ENCODE measurements at regions not wholly inside any gene's neighbourhood (a gene's known extent, or its start where the extent isn't known, plus 50 kb on each side); places are given as distances from the start of the nearest gene placed in this dataset.
"Not testable (repeated sequence)": the region's sequence is repeated elsewhere in the genome, so short reads cannot be mapped to it uniquely, and the experiment has no call there.

DNA sequence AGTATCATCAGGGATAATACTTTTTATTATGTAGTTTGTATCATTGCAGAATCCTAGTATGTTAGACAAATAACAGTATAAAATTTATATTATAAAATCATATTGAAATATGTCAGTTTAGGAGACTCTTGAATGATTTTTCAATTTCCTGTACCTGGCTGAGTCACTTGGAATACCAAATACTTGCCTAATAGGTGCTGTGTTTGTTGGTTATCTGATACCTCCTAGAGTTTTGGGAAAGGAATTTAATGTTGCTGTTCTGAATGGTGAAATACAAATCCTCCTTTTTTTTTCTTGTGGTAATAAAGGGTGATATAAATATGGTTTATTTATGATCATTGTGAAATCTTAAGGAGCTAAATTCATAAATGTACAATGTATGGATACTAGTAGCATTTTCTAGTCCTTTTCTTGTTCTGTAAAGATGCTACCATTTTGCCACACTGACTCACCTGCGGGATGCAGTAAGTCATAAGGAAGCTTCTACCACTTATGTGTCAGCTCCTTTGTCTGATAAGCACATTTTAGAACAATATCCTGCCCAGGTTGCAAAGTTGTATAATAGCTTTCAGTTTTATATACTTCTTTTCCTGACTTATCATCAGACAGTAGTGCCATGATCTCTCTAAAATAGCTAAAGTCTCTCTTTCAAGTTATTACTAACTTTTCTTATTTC lies 465.5 kb downstream of the XIRP2 start:
- Histone ChIP-seq H3K36me3 (ENCODE audit: insufficient read depth) (no peaks in the 10 kb centered on the region), H3K4me3 (ENCODE audit: low read depth, low read length) (no peak overlapping the region), H3K4me1 (ENCODE audit: insufficient read depth) (no peaks in the 10 kb centered on the region), H3K27ac (ENCODE audit: low read depth) (no peak overlapping the region)
- DNase-seq (ENCODE audit: extremely low spot score), result no peak
- 92% methylated on average over 1 of the region's 1 CpG for WGBS

DNA sequence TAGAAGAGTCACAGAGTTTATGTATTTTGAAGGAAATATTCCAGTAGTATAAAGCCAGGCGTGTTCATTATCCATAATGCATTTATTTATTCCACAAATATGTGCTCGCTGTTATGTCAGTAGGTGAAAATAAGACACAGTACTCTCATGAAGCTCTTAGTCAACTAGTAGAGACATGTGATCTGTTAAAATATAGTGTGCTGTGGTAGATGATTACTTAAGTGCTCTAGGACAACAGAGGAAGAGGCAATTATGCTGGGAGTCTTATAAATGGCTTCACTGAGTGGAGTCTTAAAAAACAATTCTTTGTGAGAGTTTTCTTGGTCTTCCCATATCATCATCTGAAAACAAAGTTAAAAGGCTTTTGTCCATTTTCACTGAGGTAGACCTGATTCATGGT lies 457.3 kb downstream of the XIRP2 start:
- Histone ChIP-seq H3K36me3 (ENCODE audit: insufficient read depth) (no peaks in the 10 kb centered on the region), H3K27ac (ENCODE audit: low read depth) (no peak overlapping the region), H3K4me1 (ENCODE audit: insufficient read depth) (no peaks in the 10 kb centered on the region), H3K4me3 (ENCODE audit: low read depth, low read length) (no peak overlapping the region)
- 86% methylated on average over 2 of the region's 2 CpGs for WGBS
- DNase-seq (ENCODE audit: extremely low spot score), result no peak

DNA sequence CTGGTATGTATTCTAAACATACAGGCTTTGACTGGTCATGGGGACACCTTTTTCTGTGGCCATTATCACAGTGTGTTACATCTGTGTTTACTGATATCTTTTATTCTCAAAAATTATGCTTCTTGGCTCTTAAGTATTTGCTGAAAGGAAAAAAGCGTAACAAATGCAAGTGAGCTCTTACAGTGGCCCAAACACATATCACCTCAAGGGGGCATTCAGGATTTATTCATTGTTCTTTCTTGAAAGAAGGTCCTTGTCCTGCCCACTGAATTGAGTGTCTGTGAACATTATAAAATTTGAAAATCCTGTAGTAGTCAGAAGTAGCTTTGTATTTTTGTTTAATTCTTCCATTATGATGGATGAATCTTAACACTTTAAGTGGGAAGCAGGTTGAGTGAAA lies 454.5 kb downstream of the XIRP2 start:
- no peak for DNase-seq (ENCODE audit: extremely low spot score)
- Histone ChIP-seq H3K4me1 (ENCODE audit: insufficient read depth) (no peaks in the 10 kb centered on the region), H3K36me3 (ENCODE audit: insufficient read depth) (no peaks in the 10 kb centered on the region), H3K27ac (ENCODE audit: low read depth) (no peak overlapping the region), H3K4me3 (ENCODE audit: low read depth, low read length) (no peak overlapping the region)
- WGBS, result 69% methylated on average over 1 of the region's 1 CpG

DNA sequence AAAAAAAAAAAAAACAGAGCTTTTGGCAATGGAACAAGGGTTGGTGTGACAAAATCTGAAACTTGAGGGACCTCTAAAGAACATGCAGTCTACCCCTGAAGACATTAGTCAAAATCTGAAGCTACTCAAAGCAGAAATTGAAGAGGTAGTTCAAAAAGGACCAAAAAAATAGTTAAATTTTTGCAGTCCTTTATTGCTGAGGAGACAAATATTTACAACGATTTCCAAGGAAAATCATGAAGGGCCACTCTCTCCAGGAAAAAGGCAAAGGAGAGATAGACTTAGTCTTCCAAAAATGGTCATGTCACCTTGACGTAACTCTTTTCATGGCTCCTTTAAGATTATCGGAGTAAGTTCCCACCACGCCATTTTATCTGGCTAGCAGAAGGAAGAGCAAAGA lies 452.0 kb downstream of the XIRP2 start:
- 92% methylated on average over 4 of the region's 4 CpGs for WGBS
- Histone ChIP-seq H3K4me3 (ENCODE audit: low read depth, low read length) (no peak overlapping the region), H3K27ac (ENCODE audit: low read depth) (no peak overlapping the region), H3K36me3 (ENCODE audit: insufficient read depth) (no peaks in the 10 kb centered on the region), H3K4me1 (ENCODE audit: insufficient read depth) (no peaks in the 10 kb centered on the region)
- no peak for DNase-seq (ENCODE audit: extremely low spot score)

DNA sequence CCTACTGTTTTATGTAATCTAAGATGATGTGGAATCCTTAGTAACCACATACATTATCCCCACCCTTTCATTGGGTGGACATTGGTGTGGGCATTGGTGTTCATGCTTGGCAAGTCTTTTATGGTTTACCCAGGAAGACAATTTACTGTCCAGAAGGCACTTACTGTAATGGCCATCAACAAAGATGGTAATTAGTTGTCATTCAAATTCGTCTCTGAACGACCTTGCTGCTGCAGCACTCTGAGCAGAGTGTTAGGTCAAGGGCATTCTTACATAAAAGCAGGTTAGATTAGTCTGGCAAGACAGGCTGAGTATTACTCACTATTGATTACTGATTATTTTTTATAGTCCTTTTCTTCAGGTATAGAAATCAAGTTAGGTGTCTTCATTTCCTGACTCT lies 447.9 kb downstream of the XIRP2 start:
- H3K27ac ChIP-seq (ENCODE audit: low read depth), result no peak overlapping the region
- WGBS, result 74% methylated on average over 2 of the region's 2 CpGs

DNA sequence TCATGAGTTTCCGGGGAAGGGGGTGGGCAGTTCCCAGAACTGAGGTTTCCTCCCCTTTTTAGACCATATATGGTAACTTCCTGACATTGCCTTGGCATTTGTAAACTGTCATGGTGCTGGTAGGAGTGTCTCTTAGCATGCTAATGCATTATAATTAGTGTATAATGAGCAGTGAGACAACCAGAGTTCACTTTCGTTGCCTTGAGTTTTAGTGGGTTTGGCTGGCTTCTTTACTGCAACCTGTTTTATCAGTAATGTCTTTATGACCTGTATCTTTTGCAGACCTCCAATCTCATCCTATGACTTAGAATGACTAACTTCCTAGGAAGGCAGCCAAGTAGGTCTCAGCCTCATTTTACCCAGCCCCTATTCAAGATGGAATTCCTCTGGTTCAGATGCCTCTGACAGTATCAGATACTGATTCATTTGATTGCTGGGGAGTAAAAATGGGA lies 447.3 kb downstream of the XIRP2 start:
- no peak for DNase-seq (ENCODE audit: extremely low spot score)
- Histone ChIP-seq H3K27ac (ENCODE audit: low read depth) (no peak overlapping the region), H3K4me3 (ENCODE audit: low read depth, low read length) (no peak overlapping the region), H3K4me1 (ENCODE audit: insufficient read depth) (no peaks in the 10 kb centered on the region), H3K36me3 (ENCODE audit: insufficient read depth) (no peaks in the 10 kb centered on the region)
- WGBS, result 77% methylated on average over 2 of the region's 2 CpGs

More for the DNA sequence above, 447.9 kb downstream of the XIRP2 start:
- DNase-seq (ENCODE audit: extremely low spot score), result no peak
- Histone ChIP-seq H3K4me1 (ENCODE audit: insufficient read depth) (no peaks in the 10 kb centered on the region), H3K36me3 (ENCODE audit: insufficient read depth) (no peaks in the 10 kb centered on the region), H3K4me3 (ENCODE audit: low read depth, low read length) (no peak overlapping the region)

DNA sequence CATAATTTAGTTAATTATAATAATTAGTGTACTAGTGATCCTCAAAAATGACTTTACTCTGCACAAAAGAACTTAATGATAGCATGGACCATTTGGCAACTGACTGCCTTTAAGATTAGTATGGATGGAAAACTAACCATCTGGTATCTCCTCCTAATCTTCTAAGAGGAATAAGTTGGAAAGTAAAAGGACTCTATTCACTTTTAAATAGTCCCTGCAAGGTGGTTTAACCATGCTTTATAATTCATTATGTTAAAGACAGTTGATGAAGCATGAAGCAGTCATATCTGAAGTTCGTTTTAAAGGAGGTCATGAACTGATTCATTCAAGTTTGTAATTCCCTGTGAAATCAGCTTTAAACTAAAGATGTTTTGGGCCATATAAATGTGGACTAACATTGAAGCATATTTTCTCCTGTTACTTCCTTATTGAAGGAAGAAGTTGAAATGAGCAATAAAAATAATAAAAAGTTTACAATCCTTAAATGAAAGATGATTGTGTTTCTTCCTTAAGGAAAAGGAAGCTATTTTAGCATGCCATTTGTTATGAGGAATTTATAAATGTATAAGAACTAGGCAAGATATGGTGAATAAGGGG lies 446.0 kb downstream of the XIRP2 start:
- Histone ChIP-seq H3K27ac (ENCODE audit: low read depth) (no peak overlapping the region), H3K36me3 (ENCODE audit: insufficient read depth) (no peaks in the 10 kb centered on the region), H3K4me3 (ENCODE audit: low read depth, low read length) (no peak overlapping the region), H3K4me1 (ENCODE audit: insufficient read depth) (no peaks in the 10 kb centered on the region)
- no peak for DNase-seq (ENCODE audit: extremely low spot score)
- WGBS, result 32% methylated on average over 1 of the region's 1 CpG

DNA sequence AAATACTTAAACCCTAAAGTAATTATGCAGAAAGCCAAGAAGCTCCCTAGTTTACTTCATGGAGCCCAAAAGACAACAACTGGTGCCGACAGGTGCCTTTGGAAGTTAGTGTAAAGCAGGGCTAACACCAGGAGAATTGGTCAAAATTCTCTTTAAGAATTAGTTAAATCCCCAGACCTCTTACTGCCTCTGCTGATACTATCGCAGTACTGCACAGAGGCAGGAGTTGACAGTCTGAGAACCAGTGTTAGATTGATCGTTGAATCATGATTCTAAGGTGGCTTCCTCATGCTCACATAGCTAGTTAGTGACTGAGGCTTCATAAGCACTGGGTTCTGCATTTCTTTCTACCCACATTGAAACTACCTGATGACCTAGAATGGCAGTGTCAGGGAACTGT lies 445.0 kb downstream of the XIRP2 start:
- H3K27ac ChIP-seq (ENCODE audit: low read depth), result no peak overlapping the region
- 76% methylated on average over 3 of the region's 3 CpGs for WGBS
- no peaks in the 10 kb centered on the region for H3K36me3 ChIP-seq (ENCODE audit: insufficient read depth)
- DNase-seq (ENCODE audit: extremely low spot score), result no peak
- H3K4me1 ChIP-seq (ENCODE audit: insufficient read depth), result no peaks in the 10 kb centered on the region
- no peak overlapping the region for H3K4me3 ChIP-seq (ENCODE audit: low read depth, low read length)

DNA sequence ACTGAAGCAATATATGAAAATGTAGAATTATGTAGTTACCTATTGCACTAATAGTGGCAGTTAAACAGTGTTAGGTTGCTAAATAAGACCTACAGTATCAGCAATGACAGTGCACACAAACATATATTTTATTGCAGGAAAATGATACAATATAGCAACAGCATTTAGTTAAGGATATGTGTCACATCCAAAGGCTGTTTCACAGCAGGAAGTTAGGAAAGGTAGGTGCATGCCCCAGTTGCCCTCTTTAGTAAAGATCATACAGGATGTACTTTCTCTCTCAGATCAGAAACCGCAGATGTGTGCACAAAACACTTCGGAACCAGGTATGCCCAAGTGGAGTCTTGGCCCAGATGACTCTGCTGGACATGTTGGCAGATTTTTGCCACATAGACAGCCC lies 444.1 kb downstream of the XIRP2 start:
- Histone ChIP-seq H3K4me3 (ENCODE audit: low read depth, low read length) (no peak overlapping the region), H3K4me1 (ENCODE audit: insufficient read depth) (no peaks in the 10 kb centered on the region), H3K36me3 (ENCODE audit: insufficient read depth) (no peaks in the 10 kb centered on the region), H3K27ac (ENCODE audit: low read depth) (no peak overlapping the region)
- no peak for DNase-seq (ENCODE audit: extremely low spot score)
- WGBS, result 69% methylated on average over 2 of the region's 2 CpGs

DNA sequence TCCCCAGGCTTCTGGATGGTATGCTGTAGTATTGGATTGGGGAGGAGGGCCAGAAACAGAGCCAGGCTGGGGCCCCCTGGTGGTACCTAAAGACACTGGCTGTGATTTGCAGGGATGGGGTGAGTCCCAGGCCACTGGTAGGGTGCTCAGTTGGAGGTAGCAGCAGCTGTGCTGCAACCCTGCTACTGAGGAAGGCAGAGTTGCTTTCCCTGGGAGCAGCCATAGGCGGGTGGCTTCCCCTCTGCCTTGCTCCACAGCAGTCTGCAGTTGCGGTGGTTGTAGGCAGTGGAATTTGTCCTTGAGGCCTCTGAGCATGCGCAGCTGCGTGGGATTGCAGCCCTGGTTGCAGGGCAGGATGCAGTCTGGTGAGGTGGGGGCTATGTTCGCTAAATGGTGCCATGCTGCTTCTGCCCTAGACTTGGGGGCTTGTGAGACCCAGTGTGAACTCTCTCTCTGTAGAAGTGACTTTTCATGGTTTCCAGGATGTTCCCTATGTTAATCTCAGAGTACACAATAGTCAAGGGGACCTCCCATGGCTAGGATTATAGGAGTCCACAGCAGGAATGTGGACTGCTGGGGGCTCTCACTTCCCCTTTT lies 443.5 kb downstream of the XIRP2 start:
- DNase-seq (ENCODE audit: extremely low spot score), result no peak
- H3K4me3 ChIP-seq (ENCODE audit: low read depth, low read length), result no peak overlapping the region
- no peaks in the 10 kb centered on the region for H3K4me1 ChIP-seq (ENCODE audit: insufficient read depth)
- WGBS, result 45% methylated on average over 5 of the region's 5 CpGs
- no peak overlapping the region for H3K27ac ChIP-seq (ENCODE audit: low read depth)
- no peaks in the 10 kb centered on the region for H3K36me3 ChIP-seq (ENCODE audit: insufficient read depth)

DNA sequence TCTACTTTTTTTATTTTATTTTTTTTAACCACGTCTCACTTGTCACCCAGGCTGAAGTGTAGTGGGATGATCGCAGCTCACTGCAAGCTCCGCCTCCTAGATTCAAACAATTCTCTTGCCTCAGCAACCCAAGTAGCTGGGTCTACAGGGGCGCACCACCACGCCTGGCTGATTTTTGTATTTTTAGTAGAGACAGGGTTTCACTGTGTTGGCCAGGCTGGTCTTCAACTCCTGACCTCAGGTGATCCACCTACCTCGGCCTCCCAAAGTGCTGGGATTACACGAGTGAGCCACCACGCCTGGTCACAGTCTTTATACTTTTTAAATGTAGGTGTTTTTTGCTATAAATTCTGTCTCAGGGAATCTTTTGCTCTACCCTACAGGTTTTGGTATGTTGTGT lies 440.5 kb downstream of the XIRP2 start:
- H3K27ac ChIP-seq (ENCODE audit: low read depth); H3K36me3 ChIP-seq (ENCODE audit: insufficient read depth); H3K4me1 ChIP-seq (ENCODE audit: insufficient read depth); DNase-seq (ENCODE audit: extremely low spot score); H3K4me3 ChIP-seq (ENCODE audit: low read depth, low read length): not testable (repeated sequence)
- 93% methylated on average over 8 of the region's 8 CpGs for WGBS

DNA sequence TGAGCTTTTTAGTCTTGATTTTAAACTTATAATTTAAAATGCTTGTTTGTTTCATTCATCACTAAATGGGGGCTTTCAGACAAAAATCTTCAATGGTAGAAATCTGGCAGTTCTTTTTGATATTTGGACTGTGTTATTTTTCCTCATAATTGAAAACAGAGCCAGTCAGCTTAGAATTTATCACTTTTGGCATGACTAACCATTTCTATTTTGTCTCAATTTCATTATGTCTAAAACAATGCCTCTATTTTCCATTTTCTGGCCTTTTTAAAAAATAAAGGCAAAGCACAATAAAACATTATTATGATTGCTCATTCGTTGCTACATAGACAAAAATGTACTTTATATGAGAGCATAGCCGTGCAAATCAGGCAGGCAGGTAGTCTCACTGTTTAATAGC lies 434.5 kb downstream of the XIRP2 start:
- no peak overlapping the region for H3K4me3 ChIP-seq (ENCODE audit: low read depth, low read length)
- 75% methylated on average over 2 of the region's 2 CpGs for WGBS
- no peak overlapping the region for H3K27ac ChIP-seq (ENCODE audit: low read depth)
- H3K36me3 ChIP-seq (ENCODE audit: insufficient read depth), result no peaks in the 10 kb centered on the region
- DNase-seq (ENCODE audit: extremely low spot score), result no peak
- no peaks in the 10 kb centered on the region for H3K4me1 ChIP-seq (ENCODE audit: insufficient read depth)

DNA sequence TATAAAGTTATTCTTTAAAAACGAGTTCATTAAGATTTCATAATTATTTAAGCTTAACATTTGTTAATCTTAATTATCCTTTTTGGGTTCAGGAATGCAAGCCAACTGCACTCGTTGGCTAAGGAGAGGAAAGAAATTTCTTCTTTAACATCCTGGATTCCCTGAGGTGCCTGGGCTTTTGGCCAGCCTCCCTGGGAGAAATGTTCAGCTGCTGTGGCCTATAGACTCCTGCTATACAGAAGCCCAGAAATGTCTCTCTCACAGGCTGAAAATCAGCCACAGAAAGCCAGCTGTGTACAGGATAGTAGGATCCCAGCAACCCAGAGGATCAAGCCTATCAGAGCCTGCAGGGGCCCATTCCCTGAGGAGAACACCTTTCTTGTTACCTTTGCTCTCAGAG lies 430.3 kb downstream of the XIRP2 start:
- Histone ChIP-seq H3K4me3 (ENCODE audit: low read depth, low read length) (no peak overlapping the region), H3K36me3 (ENCODE audit: insufficient read depth) (no peaks in the 10 kb centered on the region), H3K27ac (ENCODE audit: low read depth) (no peak overlapping the region), H3K4me1 (ENCODE audit: insufficient read depth) (no peaks in the 10 kb centered on the region)
- 72% methylated on average over 2 of the region's 2 CpGs for WGBS
- no peak for DNase-seq (ENCODE audit: extremely low spot score)

DNA sequence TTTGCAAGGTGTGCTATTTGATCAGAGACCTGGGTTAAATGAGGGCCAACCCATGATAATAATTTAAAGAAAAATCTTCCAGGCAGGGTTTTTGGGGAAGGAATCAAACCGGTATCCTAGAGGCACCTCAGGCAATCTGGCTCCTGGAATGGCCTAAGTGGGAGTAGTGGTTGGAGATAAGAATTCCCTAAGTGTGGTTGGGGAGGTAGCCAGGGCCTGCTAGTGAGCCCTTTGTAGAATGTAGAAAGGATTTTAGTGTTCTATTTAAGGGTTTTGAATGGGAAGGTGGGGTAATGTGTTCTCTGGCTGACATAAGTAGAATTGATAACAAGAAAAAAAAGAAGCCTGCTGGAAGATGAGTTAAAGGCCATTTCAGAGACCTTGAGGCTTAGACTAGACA lies 422.2 kb downstream of the XIRP2 start:
- WGBS, result 58% methylated on average over 1 of the region's 1 CpG
- Histone ChIP-seq H3K4me3 (ENCODE audit: low read depth, low read length) (no peak overlapping the region), H3K36me3 (ENCODE audit: insufficient read depth) (no peaks in the 10 kb centered on the region), H3K4me1 (ENCODE audit: insufficient read depth) (no peaks in the 10 kb centered on the region), H3K27ac (ENCODE audit: low read depth) (no peak overlapping the region)
- no peak for DNase-seq (ENCODE audit: extremely low spot score)
